ENCODE measurements at regions not wholly inside any gene's neighbourhood (a gene's known extent, or its start where the extent isn't known, plus 50 kb on each side); places are given as distances from the start of the nearest gene placed in this dataset.
A peak's percentile ranks its signal among the peaks of the same experiment; 100 is the strongest.

DNA sequence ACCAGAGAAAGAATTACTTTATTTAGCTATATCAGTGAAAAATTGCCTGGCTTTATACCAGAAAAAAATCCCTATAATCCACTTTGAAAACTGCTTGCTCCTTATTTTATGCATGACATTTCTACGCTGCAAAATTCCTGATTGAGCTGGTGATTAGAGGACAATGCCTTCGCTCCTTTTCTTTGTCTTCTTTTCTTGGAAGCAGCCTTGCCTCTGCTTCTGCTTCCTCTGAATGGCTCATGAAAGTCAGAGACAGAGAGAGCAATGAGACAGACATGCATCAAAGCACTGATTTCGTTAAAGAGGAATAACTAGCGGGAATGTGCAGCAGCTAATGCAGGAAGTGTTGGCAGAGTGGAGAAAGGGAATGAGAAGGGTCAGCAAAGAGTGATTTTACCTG, 294.3 kb upstream of the IGFBP7 start:
- no peak overlapping the region for H3K4me3 ChIP-seq (ENCODE audit: control insufficient read depth, low read depth, low read length)
- DNase-seq (ENCODE audit: low read depth): no peak
- TF ChIP-seq CTCF (conservative IDR thresholded peaks at IDR 0.05; ENCODE audit: control insufficient read depth, insufficient read depth, low read depth, low read length): no peak

DNA sequence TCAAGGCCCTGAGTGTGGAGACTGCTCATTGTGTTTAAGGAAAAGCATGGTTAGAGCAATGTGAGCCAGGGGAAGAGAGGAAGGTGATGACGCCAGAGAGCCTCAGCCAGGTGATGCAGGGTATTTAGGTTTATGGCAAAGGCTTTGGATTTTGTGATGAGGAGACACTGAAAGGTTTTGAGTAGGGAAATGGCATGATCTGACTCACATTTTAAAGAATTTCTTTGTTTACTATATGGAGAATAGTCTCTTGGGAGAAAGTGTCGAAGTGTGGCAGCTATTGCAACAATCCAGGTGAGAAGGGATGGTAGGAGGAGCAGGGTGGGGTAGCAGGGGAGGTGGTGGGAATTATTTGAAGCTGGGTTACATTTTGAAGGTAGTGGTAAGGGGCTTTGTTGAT, 293.4 kb upstream of the IGFBP7 start:
- no peak for TF ChIP-seq CTCF (conservative IDR thresholded peaks at IDR 0.05; ENCODE audit: control insufficient read depth, insufficient read depth, low read depth, low read length)
- DNase-seq (ENCODE audit: low read depth): no peak
- no peak overlapping the region for H3K4me3 ChIP-seq (ENCODE audit: control insufficient read depth, low read depth, low read length)

DNA sequence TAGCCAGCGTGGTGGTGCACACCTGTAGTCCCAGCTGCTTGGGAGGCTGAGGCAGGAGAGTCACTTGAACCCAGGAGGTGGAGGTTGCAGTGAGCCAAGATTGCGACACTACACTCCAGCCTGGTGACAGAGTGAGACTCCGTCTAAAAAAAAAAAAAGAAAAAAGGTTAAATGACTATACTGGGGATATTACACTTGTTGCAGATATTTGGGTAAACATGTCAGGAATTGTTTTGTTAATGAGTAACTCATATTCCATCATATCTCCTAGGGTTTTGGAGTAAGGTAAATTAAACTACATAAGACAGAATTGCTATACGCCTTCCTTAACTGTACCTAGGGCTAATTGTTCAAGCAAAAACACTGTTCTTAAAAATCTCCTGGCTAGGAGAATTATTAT, 291.4 kb upstream of the IGFBP7 start:
- H3K4me3 ChIP-seq (ENCODE audit: control insufficient read depth, low read depth, low read length): no peak overlapping the region
- TF ChIP-seq CTCF (conservative IDR thresholded peaks at IDR 0.05; ENCODE audit: control insufficient read depth, insufficient read depth, low read depth, low read length): no peak
- DNase-seq (ENCODE audit: low read depth): no peak

DNA sequence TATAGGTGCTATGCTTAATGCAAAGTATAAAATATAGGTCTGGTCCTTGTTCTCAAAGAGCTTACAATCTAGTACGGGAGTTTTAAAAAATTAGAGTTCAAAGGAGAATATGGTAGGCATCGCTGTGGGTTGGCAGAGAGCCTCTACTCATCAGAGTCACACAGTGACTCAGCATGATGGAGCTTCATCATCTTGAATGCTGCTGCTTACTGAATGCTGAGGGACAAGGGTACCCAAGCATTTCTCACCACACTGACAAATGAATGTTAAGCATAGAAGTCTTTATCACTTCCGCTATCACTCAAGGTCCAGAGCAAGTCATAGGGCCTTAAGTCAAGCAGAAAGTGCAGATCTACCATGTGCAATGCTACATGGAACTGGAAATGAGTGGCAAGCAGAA, 268.6 kb upstream of the IGFBP7 start:
- no peak for TF ChIP-seq CTCF (conservative IDR thresholded peaks at IDR 0.05; ENCODE audit: control insufficient read depth, insufficient read depth, low read depth, low read length)
- DNase-seq (ENCODE audit: low read depth): peak; percentile 47

GRCh38 chr4:57374866-57375595, 264.8 kb upstream of the IGFBP7 start:
- no peak overlapping the region for H3K4me3 ChIP-seq (ENCODE audit: control insufficient read depth, low read depth, low read length)
- DNase-seq (ENCODE audit: low read depth): no peak
- TF ChIP-seq CTCF (conservative IDR thresholded peaks at IDR 0.05; ENCODE audit: control insufficient read depth, insufficient read depth, low read depth, low read length): no peak

More for the DNA sequence above, 268.6 kb upstream of the IGFBP7 start:
- no peak overlapping the region for H3K4me3 ChIP-seq (ENCODE audit: control insufficient read depth, low read depth, low read length)

GRCh38 chr4:57373991-57374390, 263.8 kb upstream of the IGFBP7 start:
- no peak for DNase-seq (ENCODE audit: low read depth)
- H3K4me3 ChIP-seq (ENCODE audit: control insufficient read depth, low read depth, low read length): no peak overlapping the region
- no peak for TF ChIP-seq CTCF (conservative IDR thresholded peaks at IDR 0.05; ENCODE audit: control insufficient read depth, insufficient read depth, low read depth, low read length)

DNA sequence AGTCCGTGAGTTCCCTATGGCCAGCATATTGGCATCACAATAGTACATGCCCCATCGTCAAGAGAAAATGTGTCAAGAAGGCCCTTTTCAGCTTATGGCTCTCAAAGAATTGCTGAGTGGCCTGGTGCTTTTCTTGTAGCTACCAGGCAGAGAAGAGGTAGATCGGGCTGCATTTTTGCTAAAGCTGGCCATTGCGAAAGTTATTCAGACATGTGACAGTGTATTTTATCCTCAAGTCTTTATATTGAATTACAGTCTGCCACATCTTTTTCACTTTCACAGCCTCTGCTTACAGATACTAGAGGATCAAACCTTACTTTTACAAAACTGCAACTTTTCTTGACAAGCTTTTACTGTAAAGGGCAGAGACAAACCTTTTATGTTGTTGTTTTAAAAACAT, 261.5 kb upstream of the IGFBP7 start:
- TF ChIP-seq CTCF (conservative IDR thresholded peaks at IDR 0.05; ENCODE audit: control insufficient read depth, insufficient read depth, low read depth, low read length): no peak
- no peak for DNase-seq (ENCODE audit: low read depth)

More for the DNA sequence above, 261.5 kb upstream of the IGFBP7 start:
- no peak overlapping the region for H3K4me3 ChIP-seq (ENCODE audit: control insufficient read depth, low read depth, low read length)
